T-cell (primary cell): ENCODE measurements at regions not wholly inside any gene's neighbourhood (a gene's known extent, or its start where the extent isn't known, plus 50 kb on each side); places are given as distances from the start of the nearest gene placed in this dataset.

Experiments used
- ATAC-seq, 4 experiments: fragments of 200-7000 bp in 3 of 4; fragments of 150-1000 bp in 1 of 4; cut with Tn5 transposase; replicated peaks in 1 of 4; 1 replicate in 3 of 4; 2 replicates in 1 of 4; pipeline ENCODE4 v1.10.0; 2021; ENCODE audit warnings: moderate library complexity in 3 of 4, mild to moderate bottlenecking in 2 of 4, moderate number of reproducible peaks in 1 of 4
- CTCF ChIA-PET, 2 donors: fragments of 300-600 bp; sonication (Branson Sonifier 250); formaldehyde crosslinking; loops; one replicate each; lab custom pipeline; 2022; ENCODE audit warnings: antibody characterized with exemption in 2 of 2; lab: Charles Lee
- POLR2A ChIA-PET, 2 donors: fragments of 300-600 bp; sonication (Branson Sonifier 250); formaldehyde crosslinking; loops; one replicate each; lab custom pipeline; 2022; ENCODE audit warnings: antibody characterized with exemption in 2 of 2; lab: Charles Lee
- DNase-seq, 35 experiments: peaks; one replicate each; pipeline versions ENCODE4 v3.0.0 to v3.0.0-alpha.2; 2013 to 2023
- H3K27ac ChIP-seq: one replicate; pipeline ENCODE4 v1.5.1; 2013; ENCODE audit warnings: low read length
- H3K27me3 ChIP-seq, 2 experiments: replicated peaks in 1 of 2; 1 replicate in 1 of 2; 2 replicates in 1 of 2; pipeline versions ENCODE4 v1.6.1 to v1.7.0; 2013; ENCODE audit warnings: low read length in 1 of 2, mixed read lengths in 1 of 2; ENCODE audit not compliant: control insufficient read depth in 2 of 2, insufficient read depth in 2 of 2; ENCODE audit errors: extremely low read depth in 1 of 2
- H3K36me3 ChIP-seq, 2 donors: 1 replicate in 1 of 2; 2 replicates in 1 of 2; pipeline versions ENCODE4 v1.6.1 to v1.7.0; 2013; ENCODE audit warnings: low read length in 1 of 2; ENCODE audit not compliant: control insufficient read depth in 2 of 2, insufficient read depth in 1 of 2; ENCODE audit errors: extremely low read depth in 1 of 2
- H3K4me1 ChIP-seq, 2 experiments: 1 replicate in 1 of 2; 2 replicates in 1 of 2; pipeline versions ENCODE4 v1.6.1 to v1.7.0; 2013; ENCODE audit warnings: low read length in 2 of 2, mixed read lengths in 1 of 2; ENCODE audit not compliant: insufficient read depth in 2 of 2, control insufficient read depth in 1 of 2; ENCODE audit errors: extremely low read depth in 1 of 2
- H3K4me3 ChIP-seq, 2 donors: 1 replicate in 1 of 2; 2 replicates in 1 of 2; pipeline versions ENCODE4 v1.5.1 to v1.7.0; 2013; ENCODE audit warnings: mild to moderate bottlenecking in 2 of 2, low read length in 1 of 2, moderate library complexity in 1 of 2; ENCODE audit not compliant: control insufficient read depth in 1 of 2; ENCODE audit errors: extremely low read depth in 1 of 2
- H3K9me3 ChIP-seq: 2 replicates; pipeline ENCODE4 v1.7.0; 2013
- H3K27ac Mint-ChIP-seq, 2 donors: one replicate each; pipeline ENCODE4 v1.8.0; 2020 to 2021; ENCODE audit warnings: mild to moderate bottlenecking in 2 of 2, mixed read lengths in 2 of 2
- H3K27me3 Mint-ChIP-seq, 2 donors: one replicate each; pipeline ENCODE4 v1.8.0; 2021 to 2022; ENCODE audit warnings: mixed read lengths in 2 of 2
- H3K36me3 Mint-ChIP-seq: one replicate; pipeline ENCODE4 v1.8.0; 2021; ENCODE audit warnings: mixed read lengths
- H3K4me1 Mint-ChIP-seq, 3 donors: one replicate each; pipeline ENCODE4 v1.8.0; 2020 to 2022; ENCODE audit warnings: mixed read lengths in 3 of 3, mild to moderate bottlenecking in 1 of 3
- H3K4me3 Mint-ChIP-seq, 3 donors: one replicate each; pipeline ENCODE4 v1.8.0; 2020 to 2022; ENCODE audit warnings: mild to moderate bottlenecking in 3 of 3, mixed read lengths in 3 of 3, moderate library complexity in 3 of 3
- H3K9me3 Mint-ChIP-seq, 3 donors: one replicate each; pipeline ENCODE4 v1.8.0; 2020 to 2022; ENCODE audit warnings: mixed read lengths in 3 of 3
- WGBS: methylation state at CpG from one replicate; pipeline ENCODE4 v1.1.5; 2013; ENCODE audit warnings: missing lambda C conversion rate; ENCODE audit not compliant: insufficient coverage; 5-methylcytosine and 5-hydroxymethylcytosine counted together

DNA sequence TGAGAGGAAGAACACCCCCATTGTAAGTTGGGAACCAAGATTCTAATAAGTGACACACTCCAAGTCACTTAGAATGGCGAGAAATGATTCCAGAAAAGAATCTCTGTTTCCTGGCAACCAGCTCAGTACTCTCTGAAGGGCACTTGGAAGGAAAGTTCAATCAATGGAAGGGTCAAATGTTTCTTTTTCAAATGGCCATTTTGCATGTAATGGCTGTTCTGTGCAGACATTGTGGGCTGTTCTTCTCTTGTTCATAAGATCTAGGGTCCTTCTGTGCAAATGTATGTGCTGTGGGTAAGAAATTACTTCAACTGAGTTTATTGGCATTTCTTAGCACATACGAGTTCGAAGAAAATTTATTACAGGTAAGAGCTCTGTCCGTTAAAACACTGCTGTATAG lies 145.3 kb downstream of the EVX1 start:
- Mint-ChIP-seq H3K27me3 (peaks cover 30 to 33% of the 10 kb centered on the region in 2 donors), H3K36me3 (no peaks in the 10 kb centered on the region), H3K4me1 (no peaks in the 10 kb centered on the region), H3K4me3 (no peak overlapping the region), H3K9me3 (no peaks in the 10 kb centered on the region), H3K27ac (no peak overlapping the region)
- ATAC-seq, result no peak
- no peak for DNase-seq
- Histone ChIP-seq H3K36me3 (no peaks in the 10 kb centered on the region), H3K9me3 (no peaks in the 10 kb centered on the region), H3K27me3 (peaks cover 0 to 11% of the 10 kb centered on the region in 2 experiments), H3K4me3 (no peak overlapping the region), H3K4me1 (no peaks in the 10 kb centered on the region), H3K27ac (no peak overlapping the region)
- ChIA-PET POLR2A (interaction anchor here in 1 of 2 donors (0.6 kb wide), 1 partner anchor 39 kb away, joined by 3 read pairs; no protein-coding TSS in a partner anchor), CTCF (no interaction called here)
- 100% methylated on average over 1 of the region's 4 CpGs for WGBS

DNA sequence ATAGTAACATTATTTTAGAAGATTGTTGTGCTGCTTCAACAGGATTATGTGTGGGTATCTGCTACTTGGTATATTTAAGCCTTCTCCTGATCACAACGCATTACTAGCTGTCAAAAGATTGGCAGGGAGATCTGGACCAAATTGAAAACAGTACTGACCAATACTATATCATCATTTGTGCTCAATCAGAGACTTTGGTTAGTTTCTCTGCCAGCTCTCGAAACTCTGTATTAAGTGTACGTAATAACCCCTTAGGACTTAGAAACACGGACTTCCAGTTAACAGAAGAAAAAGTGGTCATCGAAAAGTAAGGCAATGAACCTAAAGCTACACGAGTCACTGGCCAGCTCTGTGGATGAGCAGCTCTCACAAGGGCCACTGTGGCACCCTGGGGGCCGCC lies 146.0 kb downstream of the EVX1 start:
- DNase-seq (no peak), ATAC-seq (no peak)
- POLR2A ChIA-PET, result no interaction called here
- no peaks in the 10 kb centered on the region for H3K36me3 Mint-ChIP-seq
- H3K4me1 Mint-ChIP-seq, result no peaks in the 10 kb centered on the region
- Histone ChIP-seq H3K4me1 (no peaks in the 10 kb centered on the region), H3K9me3 (no peaks in the 10 kb centered on the region), H3K4me3 (no peak overlapping the region), H3K27ac (no peak overlapping the region), H3K36me3 (no peaks in the 10 kb centered on the region), H3K27me3 (peaks cover 0 to 14% of the 10 kb centered on the region in 2 experiments)
- WGBS, result 20% methylated on average over 1 of the region's 7 CpGs
- CTCF ChIA-PET, result interaction anchor here in 1 of 2 donors (0.6 kb wide), 1 partner anchor 207 kb away, joined by 3 read pairs; no protein-coding TSS in a partner anchor
- peaks cover 30 to 33% of the 10 kb centered on the region in 2 donors for H3K27me3 Mint-ChIP-seq
- H3K4me3 Mint-ChIP-seq, result no peak overlapping the region
- no peaks in the 10 kb centered on the region for H3K9me3 Mint-ChIP-seq
- no peak overlapping the region for H3K27ac Mint-ChIP-seq

DNA sequence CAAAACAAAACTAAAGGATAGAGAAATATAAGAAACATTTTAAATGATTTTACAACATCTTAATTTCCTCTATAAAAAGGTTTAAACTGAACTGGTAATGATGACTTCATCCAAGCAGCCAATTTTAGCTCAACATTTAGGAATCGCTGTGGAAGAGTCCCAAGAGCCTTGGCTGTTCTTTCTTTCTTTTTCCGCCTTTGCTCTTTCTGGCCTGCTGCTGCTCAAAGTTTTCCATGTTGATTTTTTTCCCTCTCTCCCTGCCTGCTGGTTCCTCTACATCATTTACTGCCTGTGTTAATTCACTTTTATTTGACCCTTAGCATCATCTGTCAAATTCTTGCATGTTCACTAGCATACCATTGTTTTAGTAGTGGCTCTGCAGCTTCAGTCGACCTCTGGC lies 146.9 kb downstream of the EVX1 start:
- 95% methylated on average over 2 of the region's 3 CpGs for WGBS

DNA sequence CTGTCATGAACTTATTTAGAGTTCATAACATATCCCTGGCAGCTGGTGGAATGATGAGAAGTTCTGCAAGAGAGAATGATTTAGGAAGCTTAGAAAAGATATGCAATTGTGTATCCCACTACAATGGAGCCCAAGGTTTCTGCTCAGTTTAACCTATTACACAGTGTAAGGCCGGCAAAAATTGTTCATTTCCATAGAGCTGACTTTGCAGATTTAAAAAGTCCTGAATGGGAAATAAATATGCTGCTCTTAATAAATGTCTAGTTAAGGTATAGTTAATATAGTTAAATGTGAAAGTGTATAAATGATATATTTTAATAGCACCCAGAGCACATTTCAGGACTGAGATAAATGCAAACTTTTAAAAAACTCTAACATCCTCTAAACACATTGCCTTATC lies 149.9 kb downstream of the EVX1 start:
- Histone ChIP-seq H3K4me3 (no peak overlapping the region), H3K27ac (no peak overlapping the region), H3K27me3 (peaks cover 0 to 20% of the 10 kb centered on the region in 2 experiments), H3K36me3 (no peaks in the 10 kb centered on the region), H3K4me1 (no peaks in the 10 kb centered on the region), H3K9me3 (no peaks in the 10 kb centered on the region)
- Mint-ChIP-seq H3K4me1 (no peaks in the 10 kb centered on the region), H3K4me3 (no peak overlapping the region), H3K27ac (no peak overlapping the region), H3K9me3 (no peaks in the 10 kb centered on the region), H3K27me3 (peaks cover 33 to 37% of the 10 kb centered on the region in 2 donors), H3K36me3 (no peaks in the 10 kb centered on the region)
- ChIA-PET POLR2A (no interaction called here), CTCF (no interaction called here)
- WGBS, result no CpG with 5 or more reads among the region's 1 CpG
- ATAC-seq (no peak), DNase-seq (no peak)

More for the DNA sequence above, 146.9 kb downstream of the EVX1 start:
- H3K27ac ChIP-seq, result no peak overlapping the region
- H3K4me3 ChIP-seq, result no peak overlapping the region
- ATAC-seq, result no peak
- H3K9me3 Mint-ChIP-seq, result no peaks in the 10 kb centered on the region
- no peaks in the 10 kb centered on the region for H3K36me3 ChIP-seq
- no peaks in the 10 kb centered on the region for H3K4me1 Mint-ChIP-seq
- H3K27me3 ChIP-seq, result peaks cover 0 to 18% of the 10 kb centered on the region in 2 experiments
- ChIA-PET CTCF (no interaction called here), POLR2A (no interaction called here)
- no peak overlapping the region for H3K27ac Mint-ChIP-seq
- no peak overlapping the region for H3K4me3 Mint-ChIP-seq
- H3K4me1 ChIP-seq, result no peaks in the 10 kb centered on the region
- H3K27me3 Mint-ChIP-seq, result peaks cover 35 to 39% of the 10 kb centered on the region in 2 donors
- H3K9me3 ChIP-seq, result no peaks in the 10 kb centered on the region
- H3K36me3 Mint-ChIP-seq, result no peaks in the 10 kb centered on the region
- no peak for DNase-seq

DNA sequence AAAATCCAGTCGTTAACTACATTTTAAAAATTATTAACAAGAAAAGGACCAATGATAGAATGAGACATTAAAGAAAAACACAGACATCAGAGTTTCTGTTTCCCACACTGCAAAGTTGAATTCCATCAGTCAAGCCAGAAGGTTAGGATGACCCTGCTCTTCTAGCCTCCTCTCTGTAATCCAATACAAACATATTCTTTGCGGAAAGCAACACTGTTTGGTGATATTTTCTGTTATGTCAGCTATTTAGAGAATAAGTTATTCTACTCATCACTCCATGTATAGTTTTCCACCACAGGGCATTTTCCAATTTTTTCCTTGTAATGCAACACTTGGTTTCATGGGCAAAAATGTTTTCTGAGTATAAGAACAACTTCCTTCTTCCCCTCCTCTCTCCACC lies 152.3 kb downstream of the EVX1 start:
- H3K36me3 Mint-ChIP-seq, result no peaks in the 10 kb centered on the region
- POLR2A ChIA-PET, result no interaction called here
- CTCF ChIA-PET, result no interaction called here

GRCh38 chr7:27395626-27396025 lies 153.0 kb downstream of the EVX1 start:
- H3K4me1 Mint-ChIP-seq, result no peaks in the 10 kb centered on the region
- WGBS, result 70% methylated on average over 2 of the region's 3 CpGs
- ATAC-seq, result no peak
- Histone ChIP-seq H3K4me1 (no peaks in the 10 kb centered on the region), H3K36me3 (no peaks in the 10 kb centered on the region), H3K9me3 (no peaks in the 10 kb centered on the region), H3K27me3 (peaks cover 0 to 13% of the 10 kb centered on the region in 2 experiments), H3K4me3 (no peak overlapping the region), H3K27ac (no peak overlapping the region)
- CTCF ChIA-PET, result no interaction called here
- no peaks in the 10 kb centered on the region for H3K9me3 Mint-ChIP-seq
- no peaks in the 10 kb centered on the region for H3K36me3 Mint-ChIP-seq
- H3K4me3 Mint-ChIP-seq, result no peak overlapping the region
- no peak for DNase-seq
- no peak overlapping the region for H3K27ac Mint-ChIP-seq
- POLR2A ChIA-PET, result no interaction called here
- H3K27me3 Mint-ChIP-seq, result peaks cover 14 to 19% of the 10 kb centered on the region in 2 donors

More for the DNA sequence above, 152.3 kb downstream of the EVX1 start:
- peaks cover 0 to 17% of the 10 kb centered on the region in 2 experiments for H3K27me3 ChIP-seq
- DNase-seq, result no peak
- H3K4me3 ChIP-seq, result no peak overlapping the region
- H3K27me3 Mint-ChIP-seq, result peaks cover 14 to 20% of the 10 kb centered on the region in 2 donors
- no peaks in the 10 kb centered on the region for H3K4me1 ChIP-seq
- H3K4me1 Mint-ChIP-seq, result no peaks in the 10 kb centered on the region
- WGBS, result no CpG with 5 or more reads among the region's 2 CpGs
- ATAC-seq, result no peak
- H3K4me3 Mint-ChIP-seq, result no peak overlapping the region
- H3K9me3 ChIP-seq, result no peaks in the 10 kb centered on the region
- H3K36me3 ChIP-seq, result no peaks in the 10 kb centered on the region
- H3K9me3 Mint-ChIP-seq, result no peaks in the 10 kb centered on the region
- no peak overlapping the region for H3K27ac Mint-ChIP-seq
- no peak overlapping the region for H3K27ac ChIP-seq

- no peak overlapping the region for H3K4me3 Mint-ChIP-seq
Measured at GRCh38 chr7:27397503-27397902, 154.9 kb downstream of the EVX1 start.

More at GRCh38 chr7:27397503-27397902, 154.9 kb downstream of the EVX1 start:
- Histone ChIP-seq H3K36me3 (no peaks in the 10 kb centered on the region), H3K4me3 (no peak overlapping the region), H3K27ac (no peak overlapping the region), H3K4me1 (no peaks in the 10 kb centered on the region), H3K9me3 (no peaks in the 10 kb centered on the region), H3K27me3 (peaks cover 0 to 13% of the 10 kb centered on the region in 2 experiments)
- CTCF ChIA-PET, result no interaction called here
- POLR2A ChIA-PET, result no interaction called here
- Mint-ChIP-seq H3K4me1 (no peaks in the 10 kb centered on the region), H3K9me3 (no peaks in the 10 kb centered on the region), H3K27me3 (peaks cover 14 to 21% of the 10 kb centered on the region in 2 donors), H3K36me3 (no peaks in the 10 kb centered on the region), H3K27ac (no peak overlapping the region)
- no peak for DNase-seq
- 100% methylated on average over 1 of the region's 3 CpGs for WGBS
- ATAC-seq, result no peak
